ENCODE measurements at regions not wholly inside any gene's neighbourhood (a gene's known extent, or its start where the extent isn't known, plus 50 kb on each side); places are given as distances from the start of the nearest gene placed in this dataset.

GRCh38 chr15:25175789-25176615 lies 221.2 kb downstream of the SNRPN start:
- Mint-ChIP-seq H3K4me3 (no peak overlapping the region), H3K27ac (no peak overlapping the region), H3K27me3 (ENCODE audit: low read depth) (no peaks in the 10 kb centered on the region), H3K36me3 (peaks cover 7% of the 10 kb centered on the region), H3K4me1 (no peaks in the 10 kb centered on the region), H3K9me3 (peaks cover 26% of the 10 kb centered on the region)
- DNase-seq (ENCODE audit: low spot score in 2 of 2, unreplicated experiment in 2 of 2) = peak in 1 of 2 experiments; percentile 29
- TF ChIP-seq CTCF (IDR thresholded peaks at IDR 0.05; ENCODE audit: unreplicated experiment) = no peak

GRCh38 chr15:25176616-25176923 lies 221.8 kb downstream of the SNRPN start:
- H3K4me3 Mint-ChIP-seq = no peak overlapping the region
- peaks cover 7% of the 10 kb centered on the region for H3K36me3 Mint-ChIP-seq
- H3K27ac Mint-ChIP-seq = no peak overlapping the region
- H3K27me3 Mint-ChIP-seq (ENCODE audit: low read depth) = no peaks in the 10 kb centered on the region
- H3K4me1 Mint-ChIP-seq = no peaks in the 10 kb centered on the region
- no peak for TF ChIP-seq CTCF (IDR thresholded peaks at IDR 0.05; ENCODE audit: unreplicated experiment)
- peak; percentile 8 to 22 for DNase-seq (ENCODE audit: low spot score in 2 of 2, unreplicated experiment in 2 of 2)
- peaks cover 26% of the 10 kb centered on the region for H3K9me3 Mint-ChIP-seq

- DNase-seq (ENCODE audit: low spot score in 2 of 2, unreplicated experiment in 2 of 2) = peak; percentile 12 to 29
- H3K4me3 Mint-ChIP-seq = no peak overlapping the region
- no peaks in the 10 kb centered on the region for H3K4me1 Mint-ChIP-seq
- H3K27ac Mint-ChIP-seq = no peak overlapping the region
- H3K9me3 Mint-ChIP-seq = peaks cover 26% of the 10 kb centered on the region
- TF ChIP-seq CTCF (IDR thresholded peaks at IDR 0.05; ENCODE audit: unreplicated experiment) = no peak
- H3K36me3 Mint-ChIP-seq = peaks cover 7% of the 10 kb centered on the region
- no peaks in the 10 kb centered on the region for H3K27me3 Mint-ChIP-seq (ENCODE audit: low read depth)
These were observed 222.5 kb downstream of the SNRPN start for GRCh38 chr15:25176991-25177954.

- Mint-ChIP-seq H3K36me3 (peaks cover 7% of the 10 kb centered on the region), H3K9me3 (peaks cover 29% of the 10 kb centered on the region), H3K4me3 (no peak overlapping the region), H3K27me3 (ENCODE audit: low read depth) (no peaks in the 10 kb centered on the region), H3K27ac (no peak overlapping the region), H3K4me1 (no peaks in the 10 kb centered on the region)
- no peak for TF ChIP-seq CTCF (IDR thresholded peaks at IDR 0.05; ENCODE audit: unreplicated experiment)
- DNase-seq (ENCODE audit: low spot score in 2 of 2, unreplicated experiment in 2 of 2) = peak; percentile 15 to 31
These were observed 223.4 kb downstream of the SNRPN start for GRCh38 chr15:25177955-25178801.

All from mesothelial cell of epicardium (in vitro differentiated cells).